Natural killer cell (primary cell): ENCODE measurements at regions not wholly inside any gene's neighbourhood (a gene's known extent, or its start where the extent isn't known, plus 50 kb on each side); places are given as distances from the start of the nearest gene placed in this dataset.

Experiments
- ATAC-seq, 3 donors: fragments of 150-1000 bp in 2 of 3; fragments of 200-7000 bp in 1 of 3; cut with Tn5 transposase; 1 replicate in 1 of 3; 2 replicates in 2 of 3; pipeline ENCODE4 v1.10.0; 2021; ENCODE audit warnings: mild to moderate bottlenecking in 2 of 3, moderate library complexity in 2 of 3
- DNase-seq, 2 donors: peaks; one replicate each; pipeline versions ENCODE4 v3.0.0 to v3.0.0-alpha.2; 2013 to 2021; ENCODE audit warnings: mixed read lengths in 1 of 2
- H3K27ac ChIP-seq: one replicate; pipeline ENCODE4 v1.5.1; 2013; ENCODE audit warnings: mild to moderate bottlenecking, low read length
- H3K27me3 ChIP-seq: one replicate; pipeline ENCODE4 v1.6.1; 2013; ENCODE audit warnings: low read length; ENCODE audit not compliant: control insufficient read depth, insufficient read depth
- H3K36me3 ChIP-seq: one replicate; pipeline ENCODE4 v1.6.1; 2013; ENCODE audit warnings: low read length; ENCODE audit not compliant: control insufficient read depth, insufficient read depth
- H3K4me1 ChIP-seq: one replicate; pipeline ENCODE4 v1.6.1; 2013; ENCODE audit warnings: low read length; ENCODE audit not compliant: control insufficient read depth, insufficient read depth
- H3K4me3 ChIP-seq: one replicate; pipeline ENCODE4 v1.5.1; 2013; ENCODE audit warnings: low read length
- H3K9me3 ChIP-seq: one replicate; pipeline ENCODE4 v1.6.1; 2013; ENCODE audit warnings: low read length; ENCODE audit not compliant: control insufficient read depth, insufficient read depth
- H3K27ac Mint-ChIP-seq, 2 donors: one replicate each; pipeline ENCODE4 v1.8.0; 2022; ENCODE audit warnings: mild to moderate bottlenecking in 2 of 2, mixed read lengths in 2 of 2, moderate library complexity in 1 of 2
- H3K27me3 Mint-ChIP-seq, 2 donors: one replicate each; pipeline ENCODE4 v1.8.0; 2022; ENCODE audit warnings: low read depth in 2 of 2, mixed read lengths in 2 of 2
- H3K36me3 Mint-ChIP-seq: one replicate; pipeline ENCODE4 v1.8.0; 2022; ENCODE audit warnings: mixed read lengths
- H3K4me1 Mint-ChIP-seq, 2 donors: one replicate each; pipeline ENCODE4 v1.8.0; 2022; ENCODE audit warnings: mixed read lengths in 2 of 2
- H3K4me3 Mint-ChIP-seq: one replicate; pipeline ENCODE4 v1.8.0; 2022; ENCODE audit warnings: mild to moderate bottlenecking, moderate library complexity, mixed read lengths
- H3K9me3 Mint-ChIP-seq, 2 donors: one replicate each; pipeline ENCODE4 v1.8.0; 2022; ENCODE audit warnings: mixed read lengths in 2 of 2
- CTCF ChIP-seq: fragments of 200-600 bp; IDR thresholded peaks from one replicate; pipeline ENCODE4 v1.8.0; 2022; ENCODE audit warnings: antibody characterized with exemption
- WGBS: methylation state at CpG from one replicate; pipeline ENCODE4 v1.1.7; 2013; ENCODE audit warnings: missing lambda C conversion rate; ENCODE audit not compliant: insufficient coverage; 5-methylcytosine and 5-hydroxymethylcytosine counted together
- intact Hi-C: fragments of 100-400 bp; cut with micrococcal nuclease; formaldehyde crosslinking; loops from one replicate; pipeline ENCODE4 v1.14.2; 2022

- Mint-ChIP-seq H3K36me3 (no peaks in the 10 kb centered on the region), H3K4me3 (no peak overlapping the region), H3K9me3 (no peaks in the 10 kb centered on the region), H3K27me3 (peaks cover 0 to 11% of the 10 kb centered on the region in 2 donors), H3K4me1 (peaks cover 4 to 6% of the 10 kb centered on the region in 2 donors), H3K27ac (no peak overlapping the region)
- no peaks in the 10 kb centered on the region for H3K9me3 ChIP-seq
- no peak overlapping the region for H3K4me3 ChIP-seq
- TF ChIP-seq CTCF, result no peak
- WGBS, result 71% methylated on average over 7 of the region's 7 CpGs
- DNase-seq, result no peak
- peaks cover 15% of the 10 kb centered on the region for H3K4me1 ChIP-seq
- no peak overlapping the region for H3K27ac ChIP-seq
- no peaks in the 10 kb centered on the region for H3K27me3 ChIP-seq
- H3K36me3 ChIP-seq, result no peaks in the 10 kb centered on the region
- intact Hi-C loops, result no loop called here
- no peak for ATAC-seq
Measured at GRCh38 chr22:20637750-20638506, 130.5 kb downstream of the MED15 start.

GRCh38 chr22:20638507-20638870 lies 131.1 kb downstream of the MED15 start:
- Histone ChIP-seq H3K9me3 (no peaks in the 10 kb centered on the region), H3K27me3 (no peaks in the 10 kb centered on the region), H3K4me3 (no peak overlapping the region), H3K27ac (no peak overlapping the region), H3K36me3 (no peaks in the 10 kb centered on the region), H3K4me1 (peaks cover 15% of the 10 kb centered on the region)
- DNase-seq (no peak), ATAC-seq (no peak)
- Mint-ChIP-seq H3K4me1 (peaks cover 4 to 6% of the 10 kb centered on the region in 2 donors), H3K36me3 (no peaks in the 10 kb centered on the region), H3K27me3 (peaks cover 0 to 11% of the 10 kb centered on the region in 2 donors), H3K27ac (no peak overlapping the region), H3K4me3 (no peak overlapping the region), H3K9me3 (no peaks in the 10 kb centered on the region)
- 83% methylated on average over 1 of the region's 1 CpG for WGBS
- intact Hi-C loops, result no loop called here
- TF ChIP-seq CTCF, result no peak

GRCh38 chr22:20639343-20639742 lies 131.9 kb downstream of the MED15 start:
- Histone ChIP-seq H3K27ac (no peak overlapping the region), H3K36me3 (no peaks in the 10 kb centered on the region), H3K9me3 (no peaks in the 10 kb centered on the region), H3K4me1 (peaks cover 15% of the 10 kb centered on the region), H3K4me3 (no peak overlapping the region), H3K27me3 (no peaks in the 10 kb centered on the region)
- Mint-ChIP-seq H3K27ac (no peak overlapping the region), H3K9me3 (no peaks in the 10 kb centered on the region), H3K4me3 (no peak overlapping the region), H3K4me1 (peaks cover 4 to 6% of the 10 kb centered on the region in 2 donors), H3K27me3 (peaks cover 0 to 15% of the 10 kb centered on the region in 2 donors), H3K36me3 (no peaks in the 10 kb centered on the region)
- no peak for TF ChIP-seq CTCF
- ATAC-seq, result no peak
- intact Hi-C loops, result no loop called here
- no peak for DNase-seq
- 89% methylated on average over 4 of the region's 4 CpGs for WGBS

- Mint-ChIP-seq H3K36me3 (no peaks in the 10 kb centered on the region), H3K27me3 (peaks cover 0 to 15% of the 10 kb centered on the region in 2 donors), H3K9me3 (no peaks in the 10 kb centered on the region), H3K4me3 (no peak overlapping the region), H3K27ac (no peak overlapping the region), H3K4me1 (peaks cover 4 to 6% of the 10 kb centered on the region in 2 donors)
- H3K36me3 ChIP-seq, result no peaks in the 10 kb centered on the region
- peaks cover 13% of the 10 kb centered on the region for H3K4me1 ChIP-seq
- intact Hi-C loops, result no loop called here
- no peak overlapping the region for H3K4me3 ChIP-seq
- no peak overlapping the region for H3K27ac ChIP-seq
- DNase-seq (no peak), ATAC-seq (no peak)
- TF ChIP-seq CTCF, result no peak
- H3K27me3 ChIP-seq, result no peaks in the 10 kb centered on the region
- 95% methylated on average over 3 of the region's 3 CpGs for WGBS
- no peaks in the 10 kb centered on the region for H3K9me3 ChIP-seq
Measured at GRCh38 chr22:20639750-20640149, 132.3 kb downstream of the MED15 start.
